H9 (cell line): ENCODE measurements at regions not wholly inside any gene's neighbourhood (a gene's known extent, or its start where the extent isn't known, plus 50 kb on each side); places are given as distances from the start of the nearest gene placed in this dataset.

Experiments
- DNase-seq: peaks from one replicate; pipeline ENCODE4 v3.0.0-alpha.2; 2017
- H2AFZ ChIP-seq: one replicate; pipeline ENCODE4 v1.6.1; 2013; ENCODE audit warnings: mild to moderate bottlenecking, low read length, control low read depth, moderate library complexity
- H2AK5ac ChIP-seq: 2 replicates; pipeline ENCODE4 v1.6.1; 2013; ENCODE audit warnings: low read length, control low read depth, mixed read lengths; ENCODE audit not compliant: insufficient read length
- H2BK120ac ChIP-seq: one replicate; pipeline ENCODE4 v1.6.1; 2013; ENCODE audit warnings: low read depth, mild to moderate bottlenecking, low read length, control low read depth, inconsistent platforms; ENCODE audit not compliant: poor library complexity, severe bottlenecking
- H2BK12ac ChIP-seq: 2 replicates; pipeline ENCODE4 v1.6.1; 2013; ENCODE audit warnings: low read length, control low read depth, mixed read lengths, low read depth; ENCODE audit not compliant: insufficient read length
- H2BK15ac ChIP-seq: 2 replicates; pipeline ENCODE4 v1.6.1; 2013; ENCODE audit warnings: low read depth, low read length, control low read depth
- H2BK20ac ChIP-seq: one replicate; pipeline ENCODE4 v1.6.1; 2013; ENCODE audit warnings: low read depth, mild to moderate bottlenecking, low read length, control low read depth, inconsistent platforms; ENCODE audit not compliant: poor library complexity, severe bottlenecking
- H2BK5ac ChIP-seq: 2 replicates; pipeline ENCODE4 v1.6.1; 2013; ENCODE audit warnings: low read length, control low read depth, mixed read lengths; ENCODE audit not compliant: insufficient read length
- H3K14ac ChIP-seq: 2 replicates; pipeline ENCODE4 v1.6.1; 2013; ENCODE audit warnings: low read length, control low read depth; ENCODE audit not compliant: insufficient read depth
- H3K18ac ChIP-seq: 2 replicates; pipeline ENCODE4 v1.6.1; 2013; ENCODE audit warnings: low read depth, mild to moderate bottlenecking, mixed read lengths, low read length, control low read depth; ENCODE audit not compliant: insufficient read length
- H3K23ac ChIP-seq: 2 replicates; pipeline ENCODE4 v1.6.1; 2013; ENCODE audit warnings: low read length, control low read depth, mixed read lengths, low read depth; ENCODE audit not compliant: insufficient read length
- H3K23me2 ChIP-seq: 2 replicates; pipeline ENCODE4 v1.6.1; 2013; ENCODE audit warnings: low read depth, mild to moderate bottlenecking, mixed read lengths, low read length, control low read depth; ENCODE audit not compliant: insufficient read length, poor library complexity, severe bottlenecking
- H3K27ac ChIP-seq: 2 replicates; pipeline ENCODE4 v1.5.1; 2013; ENCODE audit warnings: low read length, control low read depth, mixed read lengths, low read depth; ENCODE audit not compliant: insufficient read length
- H3K27me3 ChIP-seq: 2 replicates; pipeline ENCODE4 v1.6.1; 2013; ENCODE audit warnings: low read length, control low read depth, inconsistent platforms; ENCODE audit not compliant: insufficient read depth
- H3K4ac ChIP-seq: 2 replicates; pipeline ENCODE4 v1.6.1; 2013; ENCODE audit warnings: low read depth, mild to moderate bottlenecking, control low read depth, inconsistent platforms, low read length, moderate library complexity
- H3K4me1 ChIP-seq: 2 replicates; pipeline ENCODE4 v1.6.1; 2013; ENCODE audit warnings: low read length, control low read depth, inconsistent platforms; ENCODE audit not compliant: insufficient read depth
- H3K4me2 ChIP-seq: 2 replicates; pipeline ENCODE4 v1.6.1; 2013; ENCODE audit warnings: low read length, control low read depth, mixed read lengths; ENCODE audit not compliant: insufficient read length, insufficient read depth
- H3K56ac ChIP-seq: 2 replicates; pipeline ENCODE4 v1.6.1; 2013; ENCODE audit warnings: low read depth, mild to moderate bottlenecking, mixed read lengths, low read length, control low read depth; ENCODE audit not compliant: insufficient read length
- H3K79me1 ChIP-seq: 2 replicates; pipeline ENCODE4 v1.6.1; 2013; ENCODE audit warnings: low read depth, mild to moderate bottlenecking, moderate library complexity, low read length, control low read depth, inconsistent platforms; ENCODE audit not compliant: insufficient read depth, poor library complexity, severe bottlenecking
- H3K79me2 ChIP-seq: 2 replicates; pipeline ENCODE4 v1.6.1; 2013; ENCODE audit warnings: low read length, control low read depth, inconsistent platforms; ENCODE audit not compliant: insufficient read depth
- H3K9ac ChIP-seq: 2 replicates; pipeline ENCODE4 v1.6.1; 2013; ENCODE audit warnings: low read length, control low read depth, mixed read lengths; ENCODE audit not compliant: insufficient read length; ENCODE audit errors: extremely low read depth
- H3K9me3 ChIP-seq: one replicate; pipeline ENCODE4 v1.6.1; 2013; ENCODE audit warnings: low read depth, low read length, inconsistent platforms; ENCODE audit not compliant: control insufficient read depth
- H3T11ph ChIP-seq: one replicate; pipeline ENCODE4 v1.6.1; 2013; ENCODE audit warnings: mild to moderate bottlenecking, low read length, control low read depth, inconsistent platforms
- H4K20me1 ChIP-seq: one replicate; pipeline ENCODE4 v1.6.1; 2013; ENCODE audit not compliant: control insufficient read depth, insufficient read length, insufficient read depth
- H4K5ac ChIP-seq: 2 replicates; pipeline ENCODE4 v1.6.1; 2013; ENCODE audit warnings: low read depth, mild to moderate bottlenecking, mixed read lengths, low read length, control low read depth; ENCODE audit not compliant: insufficient read length
- H4K8ac ChIP-seq: replicated peaks from 2 replicates; pipeline ENCODE4 v1.6.1; 2013; ENCODE audit warnings: low read length, control low read depth, mixed read lengths, low read depth; ENCODE audit not compliant: insufficient read length
- H4K91ac ChIP-seq: 2 replicates; pipeline ENCODE4 v1.6.1; 2013; ENCODE audit warnings: low read depth, mild to moderate bottlenecking, moderate library complexity, mixed read lengths, low read length, control low read depth; ENCODE audit not compliant: insufficient read length
- H3K27ac Mint-ChIP-seq, 3 experiments: 2 replicates in 2 of 3; 3 replicates in 1 of 3; pipeline ENCODE4 v1.8.0; 2020 to 2021; ENCODE audit warnings: mixed read lengths in 3 of 3, mild to moderate bottlenecking in 1 of 3, moderate library complexity in 1 of 3
- H3K27me3 Mint-ChIP-seq: 2 replicates; pipeline ENCODE4 v1.8.0; 2021; ENCODE audit warnings: low read depth, mild to moderate bottlenecking, moderate library complexity, mixed read lengths
- H3K36me3 Mint-ChIP-seq, 3 experiments: 2 replicates in 2 of 3; 3 replicates in 1 of 3; pipeline ENCODE4 v1.8.0; 2020 to 2021; ENCODE audit warnings: low read depth in 3 of 3, mixed read lengths in 3 of 3; ENCODE audit not compliant: insufficient read depth in 1 of 3
- H3K4me1 Mint-ChIP-seq, 2 experiments: 2 replicates each; pipeline ENCODE4 v1.8.0; 2020; ENCODE audit warnings: mixed read lengths in 2 of 2
- H3K4me3 Mint-ChIP-seq, 2 experiments: 2 replicates in 1 of 2; 3 replicates in 1 of 2; pipeline ENCODE4 v1.8.0; 2020 to 2021; ENCODE audit warnings: mild to moderate bottlenecking in 2 of 2, mixed read lengths in 2 of 2, moderate library complexity in 1 of 2
- H3K9me3 Mint-ChIP-seq, 2 experiments: 2 replicates in 1 of 2; 3 replicates in 1 of 2; pipeline ENCODE4 v1.8.0; 2020; ENCODE audit warnings: mild to moderate bottlenecking in 2 of 2, mixed read lengths in 2 of 2, moderate library complexity in 1 of 2
- WGBS: extraction: QIAGEN DNeasy Blood & Tissue Kit; methylation state at CpG from one replicate; pipeline ENCODE4 v1.1.7; 2013; ENCODE audit warnings: missing lambda C conversion rate, low lambda C conversion rate, mixed read lengths; ENCODE audit not compliant: insufficient read length; ENCODE audit errors: extremely low coverage; 5-methylcytosine and 5-hydroxymethylcytosine counted together
- TF ChIP-seq, protein P1 (sequence below): fragments of 200-600 bp; sonication (generic); conservative IDR thresholded peaks from 3 replicates; pipeline ENCODE4 v1.8.0; 2021; ENCODE audit warnings: antibody characterized with exemption, mild to moderate bottlenecking

DNA sequence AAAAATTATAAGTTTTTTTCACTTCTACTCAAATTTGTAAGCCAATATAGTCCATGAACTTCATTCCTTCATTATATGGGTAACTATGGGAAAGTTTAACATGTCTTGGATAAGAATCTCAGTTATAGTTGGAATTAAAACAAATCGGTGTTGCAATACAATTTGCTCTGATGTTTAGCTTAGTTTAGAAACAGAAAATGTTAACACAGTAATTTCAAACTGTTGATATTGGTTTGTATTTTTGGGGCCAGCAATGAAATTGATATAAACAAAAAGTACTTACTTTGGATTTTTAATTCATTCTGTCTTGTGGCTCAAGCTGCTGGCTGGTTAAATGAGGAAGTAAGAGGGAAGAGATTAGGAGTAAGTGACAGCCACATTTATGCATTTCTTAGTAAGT is 368.5 kb upstream of the NT5C1B start:
- no peaks in the 10 kb centered on the region for H3K23me2 ChIP-seq
- no peak overlapping the region for H2BK20ac ChIP-seq
- WGBS: no CpG with 5 or more reads among the region's 1 CpG
- H3K4me1 Mint-ChIP-seq: peaks cover 0 to 6% of the 10 kb centered on the region in 2 experiments; a peak in 1 of 4 replicates
- H3K9ac ChIP-seq: no peak overlapping the region
- H3K4ac ChIP-seq: no peak overlapping the region
- no peak overlapping the region for H2BK15ac ChIP-seq
- H3K79me1 ChIP-seq: no peaks in the 10 kb centered on the region
- H3K4me2 ChIP-seq: no peak overlapping the region
- H3K4me3 Mint-ChIP-seq: no peak overlapping the region
- no peaks in the 10 kb centered on the region; a peak in 1 of 7 replicates for H3K36me3 Mint-ChIP-seq
- no peaks in the 10 kb centered on the region for H3K27me3 ChIP-seq
- no peaks in the 10 kb centered on the region for H3K79me2 ChIP-seq
- H4K8ac ChIP-seq: no peak overlapping the region
- H3K9me3 ChIP-seq: no peaks in the 10 kb centered on the region
- no peaks in the 10 kb centered on the region for H3K4me1 ChIP-seq
- no peak overlapping the region for H2AK5ac ChIP-seq
- H2BK12ac ChIP-seq: no peak overlapping the region
- DNase-seq: no peak
- no peak overlapping the region for H2AFZ ChIP-seq
- peaks cover 0 to 2% of the 10 kb centered on the region in 2 experiments; a peak in 3 of 5 replicates for H3K9me3 Mint-ChIP-seq
- H3K18ac ChIP-seq: no peak overlapping the region
- no peak overlapping the region for H3K27ac ChIP-seq
- H3T11ph ChIP-seq: no peak overlapping the region
- no peak overlapping the region for H3K14ac ChIP-seq
- no peak overlapping the region for H2BK5ac ChIP-seq
- H4K20me1 ChIP-seq: no peaks in the 10 kb centered on the region
- no peak overlapping the region for H2BK120ac ChIP-seq
- no peak overlapping the region for H3K23ac ChIP-seq
- no peak overlapping the region for H3K27ac Mint-ChIP-seq
- TF ChIP-seq, protein P1, sequence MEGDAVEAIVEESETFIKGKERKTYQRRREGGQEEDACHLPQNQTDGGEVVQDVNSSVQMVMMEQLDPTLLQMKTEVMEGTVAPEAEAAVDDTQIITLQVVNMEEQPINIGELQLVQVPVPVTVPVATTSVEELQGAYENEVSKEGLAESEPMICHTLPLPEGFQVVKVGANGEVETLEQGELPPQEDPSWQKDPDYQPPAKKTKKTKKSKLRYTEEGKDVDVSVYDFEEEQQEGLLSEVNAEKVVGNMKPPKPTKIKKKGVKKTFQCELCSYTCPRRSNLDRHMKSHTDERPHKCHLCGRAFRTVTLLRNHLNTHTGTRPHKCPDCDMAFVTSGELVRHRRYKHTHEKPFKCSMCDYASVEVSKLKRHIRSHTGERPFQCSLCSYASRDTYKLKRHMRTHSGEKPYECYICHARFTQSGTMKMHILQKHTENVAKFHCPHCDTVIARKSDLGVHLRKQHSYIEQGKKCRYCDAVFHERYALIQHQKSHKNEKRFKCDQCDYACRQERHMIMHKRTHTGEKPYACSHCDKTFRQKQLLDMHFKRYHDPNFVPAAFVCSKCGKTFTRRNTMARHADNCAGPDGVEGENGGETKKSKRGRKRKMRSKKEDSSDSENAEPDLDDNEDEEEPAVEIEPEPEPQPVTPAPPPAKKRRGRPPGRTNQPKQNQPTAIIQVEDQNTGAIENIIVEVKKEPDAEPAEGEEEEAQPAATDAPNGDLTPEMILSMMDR: no peak
- H4K91ac ChIP-seq: no peak overlapping the region
- no peak overlapping the region for H3K56ac ChIP-seq
- H3K27me3 Mint-ChIP-seq: no peaks in the 10 kb centered on the region
- H4K5ac ChIP-seq: no peak overlapping the region
